ENCODE measurements at regions not wholly inside any gene's neighbourhood (a gene's known extent, or its start where the extent isn't known, plus 50 kb on each side); places are given as distances from the start of the nearest gene placed in this dataset.

- H3K4me3 ChIP-seq (ENCODE audit: low read depth, low read length), result no peak overlapping the region
- no peak for DNase-seq (ENCODE audit: low read depth, low spot score)
- TF ChIP-seq, protein P1, sequence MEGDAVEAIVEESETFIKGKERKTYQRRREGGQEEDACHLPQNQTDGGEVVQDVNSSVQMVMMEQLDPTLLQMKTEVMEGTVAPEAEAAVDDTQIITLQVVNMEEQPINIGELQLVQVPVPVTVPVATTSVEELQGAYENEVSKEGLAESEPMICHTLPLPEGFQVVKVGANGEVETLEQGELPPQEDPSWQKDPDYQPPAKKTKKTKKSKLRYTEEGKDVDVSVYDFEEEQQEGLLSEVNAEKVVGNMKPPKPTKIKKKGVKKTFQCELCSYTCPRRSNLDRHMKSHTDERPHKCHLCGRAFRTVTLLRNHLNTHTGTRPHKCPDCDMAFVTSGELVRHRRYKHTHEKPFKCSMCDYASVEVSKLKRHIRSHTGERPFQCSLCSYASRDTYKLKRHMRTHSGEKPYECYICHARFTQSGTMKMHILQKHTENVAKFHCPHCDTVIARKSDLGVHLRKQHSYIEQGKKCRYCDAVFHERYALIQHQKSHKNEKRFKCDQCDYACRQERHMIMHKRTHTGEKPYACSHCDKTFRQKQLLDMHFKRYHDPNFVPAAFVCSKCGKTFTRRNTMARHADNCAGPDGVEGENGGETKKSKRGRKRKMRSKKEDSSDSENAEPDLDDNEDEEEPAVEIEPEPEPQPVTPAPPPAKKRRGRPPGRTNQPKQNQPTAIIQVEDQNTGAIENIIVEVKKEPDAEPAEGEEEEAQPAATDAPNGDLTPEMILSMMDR (IDR thresholded peaks at IDR 0.05; ENCODE audit: insufficient read depth, low read length, missing control alignments), result no peak
- ChIA-PET CTCF (interaction anchor here (0.6 kb wide), 1 partner anchor 734 kb away, joined by 3 read pairs; no protein-coding TSS in a partner anchor), POLR2A (no interaction called here)
Measured at GRCh38 chr4:19514276-19515070, 737.2 kb upstream of the SLIT2 start.

DNA sequence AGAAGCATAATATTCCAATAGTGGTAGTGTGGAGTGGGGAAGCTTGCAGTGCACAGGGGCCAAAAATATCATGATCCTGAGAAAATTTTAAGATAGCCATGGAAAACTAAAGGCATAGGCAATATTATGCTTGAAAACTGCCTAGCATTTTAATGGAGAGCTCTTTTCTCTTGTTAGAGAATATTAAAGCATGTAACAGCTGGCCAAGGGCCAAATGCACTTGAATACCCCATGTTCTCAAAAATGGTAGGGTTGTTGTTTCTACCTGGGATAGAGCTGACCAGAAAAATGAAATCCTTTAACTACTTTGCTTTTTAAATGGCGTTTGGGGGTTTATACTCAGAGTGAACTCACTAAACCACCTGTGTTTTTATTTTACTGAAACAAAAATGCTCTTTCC, 739.6 kb upstream of the SLIT2 start:
- ChIA-PET POLR2A (no interaction called here), CTCF (no interaction called here)
- TF ChIP-seq, protein P1 (IDR thresholded peaks at IDR 0.05; ENCODE audit: insufficient read depth, low read length, missing control alignments), result no peak
- no peak overlapping the region for H3K4me3 ChIP-seq (ENCODE audit: low read depth, low read length)
- no peak for DNase-seq (ENCODE audit: low read depth, low spot score)

GRCh38 chr4:19510993-19511392, 740.7 kb upstream of the SLIT2 start:
- POLR2A ChIA-PET, result no interaction called here
- CTCF ChIA-PET, result interaction anchor here (1.1 kb wide), 1 partner anchor 737 kb away, joined by 4 read pairs; no protein-coding TSS in a partner anchor

DNA sequence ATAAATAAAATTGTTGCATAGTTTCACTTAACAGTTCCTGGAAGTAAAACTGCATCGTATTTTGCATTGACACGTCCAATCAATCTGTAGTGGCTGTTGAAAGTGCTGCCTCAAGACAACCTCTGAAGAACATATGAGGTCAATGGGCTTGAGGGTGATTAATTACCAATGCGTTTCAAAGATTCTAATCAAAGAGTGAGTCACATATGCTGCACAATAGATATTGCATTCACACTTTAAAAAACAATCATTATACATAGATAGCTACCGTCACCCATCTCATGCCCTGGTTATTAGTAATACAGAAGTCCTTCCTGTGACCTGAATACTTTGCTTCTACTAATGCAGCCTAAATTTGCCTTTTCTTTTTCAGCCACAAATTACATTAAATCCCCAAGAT, 743.3 kb upstream of the SLIT2 start:
- no peak for DNase-seq (ENCODE audit: low read depth, low spot score)
- H3K4me3 ChIP-seq (ENCODE audit: low read depth, low read length), result no peak overlapping the region
- CTCF ChIA-PET, result interaction anchor here (1.0 kb wide), 1 partner anchor 740 kb away, joined by 3 read pairs; no protein-coding TSS in a partner anchor
- POLR2A ChIA-PET, result no interaction called here
- TF ChIP-seq, protein P1 (IDR thresholded peaks at IDR 0.05; ENCODE audit: insufficient read depth, low read length, missing control alignments), result no peak

More at GRCh38 chr4:19510993-19511392, 740.7 kb upstream of the SLIT2 start:
- DNase-seq (ENCODE audit: low read depth, low spot score), result no peak
- no peak overlapping the region for H3K4me3 ChIP-seq (ENCODE audit: low read depth, low read length)
- TF ChIP-seq, protein P1 (IDR thresholded peaks at IDR 0.05; ENCODE audit: insufficient read depth, low read length, missing control alignments), result no peak

- H3K4me3 ChIP-seq (ENCODE audit: low read depth, low read length), result no peak overlapping the region
- ChIA-PET CTCF (no interaction called here), POLR2A (no interaction called here)
- no peak for DNase-seq (ENCODE audit: low read depth, low spot score)
- TF ChIP-seq, protein P1 (IDR thresholded peaks at IDR 0.05; ENCODE audit: insufficient read depth, low read length, missing control alignments), result no peak
Measured at GRCh38 chr4:19497705-19498104, 754.0 kb upstream of the SLIT2 start.

DNA sequence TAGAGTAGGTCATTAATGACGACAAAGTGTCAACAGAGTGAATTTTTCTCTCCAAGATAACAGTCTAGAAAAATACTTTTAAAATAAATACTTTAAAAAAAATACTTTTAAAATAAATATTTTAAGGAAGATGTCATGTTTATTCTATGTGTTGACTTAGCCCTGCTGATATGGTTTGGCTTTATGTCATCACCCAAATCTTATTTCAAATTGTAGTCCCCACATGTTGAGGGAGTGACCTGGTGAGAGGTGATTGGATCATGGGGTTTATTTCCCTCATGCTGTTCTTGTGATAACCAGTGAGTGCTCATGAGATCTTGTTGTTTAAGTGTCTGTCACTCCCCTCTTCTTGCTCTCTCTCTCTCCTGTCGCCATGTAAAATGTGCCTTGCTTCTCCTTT, 754.9 kb upstream of the SLIT2 start:
- ChIA-PET POLR2A (no interaction called here), CTCF (no interaction called here)
- TF ChIP-seq, protein P1 (IDR thresholded peaks at IDR 0.05; ENCODE audit: insufficient read depth, low read length, missing control alignments), result no peak
- DNase-seq (ENCODE audit: low read depth, low spot score), result no peak
- no peak overlapping the region for H3K4me3 ChIP-seq (ENCODE audit: low read depth, low read length)

Data from AG04449 (cell line).